Activated CD4-positive, alpha-beta T cell treated with anti-CD3 and anti-CD28 coated beads for 36 hours (primary cell): ENCODE measurements at regions not wholly inside any gene's neighbourhood (a gene's known extent, or its start where the extent isn't known, plus 50 kb on each side); places are given as distances from the start of the nearest gene placed in this dataset.
"Not testable (repeated sequence)": the region's sequence is repeated elsewhere in the genome, so short reads cannot be mapped to it uniquely, and the experiment has no call there.

Experiments
- ATAC-seq: fragments of 200-7000 bp; cut with Tn5 transposase; one replicate; pipeline ENCODE4 v1.10.0; 2021; ENCODE audit warnings: mild to moderate bottlenecking, moderate library complexity
- CTCF ChIA-PET: fragments of 350-600 bp; sonication (Branson Sonifier 250); formaldehyde crosslinking; loops from one replicate; lab custom pipeline; 2021; ENCODE audit warnings: antibody characterized with exemption; lab: Charles Lee
- POLR2A ChIA-PET: fragments of 350-600 bp; sonication (Branson Sonifier 250); formaldehyde crosslinking; loops from one replicate; lab custom pipeline; 2021; ENCODE audit warnings: antibody characterized with exemption, inconsistent platforms; lab: Charles Lee
- DNase-seq: peaks from one replicate; pipeline ENCODE4 v3.0.0-alpha.2; 2020
- H3K27ac Mint-ChIP-seq: one replicate; pipeline ENCODE4 v1.8.0; 2021; ENCODE audit warnings: mixed read lengths
- H3K27me3 Mint-ChIP-seq: one replicate; pipeline ENCODE4 v1.8.0; 2021; ENCODE audit warnings: mixed read lengths
- H3K36me3 Mint-ChIP-seq: one replicate; pipeline ENCODE4 v1.8.0; 2021; ENCODE audit warnings: low read depth, mixed read lengths
- H3K4me1 Mint-ChIP-seq: one replicate; pipeline ENCODE4 v1.8.0; 2021; ENCODE audit warnings: mixed read lengths
- H3K4me3 Mint-ChIP-seq: one replicate; pipeline ENCODE4 v1.8.0; 2021; ENCODE audit warnings: mild to moderate bottlenecking, moderate library complexity, mixed read lengths
- H3K9me3 Mint-ChIP-seq: one replicate; pipeline ENCODE4 v1.8.0; 2021; ENCODE audit warnings: low read depth, mixed read lengths
- intact Hi-C, 2 experiments: fragments of 100-400 bp; cut with DNase I in 1 of 2; cut with micrococcal nuclease in 1 of 2; formaldehyde crosslinking; loops; one replicate each; pipeline versions ENCODE4 v1.14.2 to v1.15.1; 2022 to 2024; cut with DNase I, micrococcal nuclease

DNA sequence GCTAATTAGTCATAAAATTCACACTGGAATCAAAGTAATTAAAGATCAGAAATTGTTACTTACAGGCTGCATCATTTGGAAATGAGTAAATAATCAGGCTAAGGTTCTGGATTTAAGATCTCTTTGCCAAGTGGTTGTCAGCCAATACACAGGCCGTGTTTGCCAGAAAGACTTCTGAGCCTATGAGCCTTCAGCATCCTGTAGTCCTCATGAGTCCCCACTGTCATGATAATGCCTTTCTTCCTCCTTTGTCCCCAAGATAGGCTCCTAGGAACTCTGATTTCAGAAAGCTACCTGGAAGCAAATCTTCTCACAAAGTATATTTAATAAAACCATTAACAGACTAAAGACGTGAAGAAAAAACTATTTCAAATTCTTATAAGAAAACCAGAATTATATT is 810.5 kb downstream of the DNAH5 start:
- no peaks in the 10 kb centered on the region for H3K27me3 Mint-ChIP-seq
- H3K9me3 Mint-ChIP-seq, result peaks cover 11% of the 10 kb centered on the region
- H3K36me3 Mint-ChIP-seq, result no peaks in the 10 kb centered on the region
- POLR2A ChIA-PET, result no interaction called here
- CTCF ChIA-PET, result no interaction called here
- no peak for DNase-seq
- intact Hi-C loops, result no loop called here
- H3K4me3 Mint-ChIP-seq, result no peak overlapping the region
- H3K4me1 Mint-ChIP-seq, result no peaks in the 10 kb centered on the region
- ATAC-seq, result no peak
- H3K27ac Mint-ChIP-seq, result no peak overlapping the region

DNA sequence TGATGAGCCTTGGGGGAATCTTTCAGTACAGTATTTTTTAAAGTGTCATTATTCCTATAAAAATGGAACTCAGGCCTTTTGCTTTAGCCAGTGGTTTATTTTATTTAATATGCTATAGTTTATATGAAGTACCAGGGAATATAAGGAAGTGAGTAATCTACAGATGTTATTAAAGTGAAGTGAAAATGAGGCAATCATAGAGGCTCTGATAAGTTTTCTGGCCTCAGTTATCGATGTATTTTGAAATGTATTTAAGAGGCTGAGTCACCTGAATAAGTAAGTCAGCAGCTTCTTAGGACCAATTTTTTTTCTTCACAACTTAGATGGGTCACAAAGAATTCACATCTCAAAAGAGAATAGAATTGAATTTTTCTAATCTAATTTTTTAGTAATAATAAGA is 829.0 kb downstream of the DNAH5 start:
- ChIA-PET CTCF (no interaction called here), POLR2A (no interaction called here)
- no peak for ATAC-seq
- H3K27ac Mint-ChIP-seq, result no peak overlapping the region
- no peak overlapping the region for H3K4me3 Mint-ChIP-seq
- no peaks in the 10 kb centered on the region for H3K4me1 Mint-ChIP-seq
- peaks cover 2% of the 10 kb centered on the region for H3K36me3 Mint-ChIP-seq
- intact Hi-C loops, result no loop called here
- DNase-seq, result no peak
- H3K9me3 Mint-ChIP-seq, result peaks cover 15% of the 10 kb centered on the region
- H3K27me3 Mint-ChIP-seq, result no peaks in the 10 kb centered on the region

DNA sequence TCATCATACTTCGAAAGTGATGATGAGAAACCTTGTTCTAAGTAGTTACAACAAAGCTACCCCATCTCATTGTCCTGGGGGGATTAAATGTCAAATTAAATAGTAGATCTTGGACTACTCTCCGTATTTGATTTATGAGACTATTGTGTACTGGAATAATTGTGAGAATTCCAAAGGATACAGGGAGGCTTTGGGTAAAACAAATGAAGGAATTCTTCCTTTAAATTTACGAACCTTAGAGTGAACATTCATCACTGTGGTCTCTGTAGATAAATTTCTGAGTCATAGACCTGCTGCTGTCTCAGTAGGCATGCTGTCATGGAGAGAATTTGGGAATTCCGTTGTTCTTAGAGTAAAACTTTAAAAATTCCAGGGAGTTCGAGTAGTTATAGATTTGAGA is 836.2 kb downstream of the DNAH5 start:
- Mint-ChIP-seq H3K27ac (no peak overlapping the region), H3K36me3 (no peaks in the 10 kb centered on the region), H3K4me1 (no peaks in the 10 kb centered on the region), H3K9me3 (peaks cover 14% of the 10 kb centered on the region), H3K27me3 (no peaks in the 10 kb centered on the region), H3K4me3 (no peak overlapping the region)
- intact Hi-C loops, result no loop called here
- POLR2A ChIA-PET, result no interaction called here
- CTCF ChIA-PET, result no interaction called here
- DNase-seq (no peak), ATAC-seq (no peak)

DNA sequence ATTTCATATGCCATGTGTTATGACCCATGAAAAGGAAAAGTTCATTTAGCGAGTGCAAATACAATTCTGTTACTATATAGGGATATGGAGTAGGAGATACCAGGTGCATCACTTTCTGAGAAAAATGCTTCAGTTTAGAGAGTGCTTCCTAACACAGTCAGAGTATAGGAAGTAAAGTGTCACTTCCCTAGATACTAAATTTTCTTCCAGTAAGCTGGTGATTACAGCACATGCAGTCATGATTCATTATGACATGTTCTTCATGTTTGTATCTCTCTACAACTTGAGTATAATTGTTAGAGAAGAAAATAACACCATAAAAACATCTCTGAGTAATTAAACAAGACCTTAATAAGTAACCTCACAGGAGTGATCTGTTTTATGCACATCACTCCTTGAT is 837.0 kb downstream of the DNAH5 start:
- Mint-ChIP-seq H3K4me1 (no peaks in the 10 kb centered on the region), H3K9me3 (peaks cover 17% of the 10 kb centered on the region), H3K4me3 (no peak overlapping the region), H3K36me3 (no peaks in the 10 kb centered on the region), H3K27me3 (no peaks in the 10 kb centered on the region), H3K27ac (no peak overlapping the region)
- intact Hi-C loops, result no loop called here
- ChIA-PET POLR2A (no interaction called here), CTCF (no interaction called here)
- DNase-seq (no peak), ATAC-seq (no peak)

DNA sequence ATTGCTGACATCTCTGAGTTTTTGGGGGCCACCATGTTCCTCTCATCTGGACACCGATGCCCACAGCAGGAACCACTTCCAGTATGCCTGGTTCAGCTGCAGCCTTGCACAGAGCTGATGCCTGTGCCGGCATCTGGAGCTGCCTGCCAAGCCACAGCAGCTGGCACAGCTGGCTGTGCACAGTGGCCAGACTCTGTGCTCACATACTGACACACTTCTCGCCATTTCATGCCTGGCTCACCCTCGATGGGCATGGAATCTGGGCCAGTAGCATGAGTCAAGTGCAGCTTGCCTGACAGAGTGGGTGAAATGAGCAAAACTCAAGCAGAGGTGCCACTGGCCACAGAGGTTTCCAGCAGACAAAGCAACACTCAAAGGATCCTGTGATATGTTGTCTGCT is 863.4 kb downstream of the DNAH5 start:
- ChIA-PET CTCF (no interaction called here), POLR2A (no interaction called here)
- no peaks in the 10 kb centered on the region for H3K4me1 Mint-ChIP-seq
- no peaks in the 10 kb centered on the region for H3K27me3 Mint-ChIP-seq
- DNase-seq (no peak), ATAC-seq (no peak)
- no peaks in the 10 kb centered on the region for H3K36me3 Mint-ChIP-seq
- intact Hi-C loops, result no loop called here
- H3K4me3 Mint-ChIP-seq, result no peak overlapping the region
- peaks cover 13% of the 10 kb centered on the region for H3K9me3 Mint-ChIP-seq
- H3K27ac Mint-ChIP-seq, result no peak overlapping the region

DNA sequence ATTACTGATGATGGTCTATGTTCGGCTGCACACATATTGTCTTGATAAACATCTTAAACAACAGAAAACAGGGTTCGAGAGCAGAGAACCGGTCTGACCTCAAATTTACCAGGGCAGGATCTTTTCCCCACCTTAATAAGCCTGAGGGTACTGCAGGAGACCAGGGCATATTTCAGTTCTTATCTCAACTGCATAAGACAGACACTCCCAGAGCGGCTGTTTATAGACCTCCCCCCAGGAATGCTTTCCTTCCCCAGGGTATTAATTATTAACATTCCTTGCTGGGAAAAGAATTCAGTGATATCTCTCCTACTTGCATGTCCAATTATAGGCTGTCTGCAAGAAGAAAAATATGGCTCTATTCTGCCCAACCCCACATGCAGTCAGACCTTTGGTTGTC is 871.6 kb downstream of the DNAH5 start:
- H3K9me3 Mint-ChIP-seq, result peaks cover 29% of the 10 kb centered on the region

DNA sequence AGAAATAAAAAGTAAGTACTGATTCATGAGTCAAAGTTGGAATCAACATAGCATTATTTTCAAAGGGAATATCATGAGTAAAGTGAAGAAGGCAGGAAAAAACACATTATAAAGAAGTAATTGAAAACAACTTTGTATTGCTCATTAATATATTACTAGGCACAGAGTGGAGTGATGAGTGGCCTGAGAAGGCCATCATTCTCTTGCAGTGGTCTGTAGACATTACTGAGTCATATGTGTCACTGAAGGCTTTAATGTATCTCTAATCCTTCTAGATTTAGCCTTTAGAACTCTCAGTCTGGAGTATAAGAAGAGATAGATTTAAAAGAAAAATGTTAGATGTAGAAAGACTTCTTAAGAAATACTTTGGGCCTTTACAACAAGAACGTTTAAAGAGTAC is 881.4 kb downstream of the DNAH5 start:
- H3K36me3 Mint-ChIP-seq, result no peaks in the 10 kb centered on the region
- ChIA-PET POLR2A (no interaction called here), CTCF (no interaction called here)
- no peak overlapping the region for H3K4me3 Mint-ChIP-seq
- H3K27ac Mint-ChIP-seq, result no peak overlapping the region
- H3K9me3 Mint-ChIP-seq, result peaks cover 12% of the 10 kb centered on the region
- no peaks in the 10 kb centered on the region for H3K4me1 Mint-ChIP-seq
- H3K27me3 Mint-ChIP-seq, result no peaks in the 10 kb centered on the region
- ATAC-seq, result no peak
- DNase-seq, result no peak
- intact Hi-C loops, result no loop called here

More for the DNA sequence above, 871.6 kb downstream of the DNAH5 start:
- H3K27me3 Mint-ChIP-seq, H3K4me3 Mint-ChIP-seq, intact Hi-C loops, ATAC-seq, H3K27ac Mint-ChIP-seq, CTCF ChIA-PET, POLR2A ChIA-PET, H3K36me3 Mint-ChIP-seq, DNase-seq, H3K4me1 Mint-ChIP-seq: not testable (repeated sequence)

DNA sequence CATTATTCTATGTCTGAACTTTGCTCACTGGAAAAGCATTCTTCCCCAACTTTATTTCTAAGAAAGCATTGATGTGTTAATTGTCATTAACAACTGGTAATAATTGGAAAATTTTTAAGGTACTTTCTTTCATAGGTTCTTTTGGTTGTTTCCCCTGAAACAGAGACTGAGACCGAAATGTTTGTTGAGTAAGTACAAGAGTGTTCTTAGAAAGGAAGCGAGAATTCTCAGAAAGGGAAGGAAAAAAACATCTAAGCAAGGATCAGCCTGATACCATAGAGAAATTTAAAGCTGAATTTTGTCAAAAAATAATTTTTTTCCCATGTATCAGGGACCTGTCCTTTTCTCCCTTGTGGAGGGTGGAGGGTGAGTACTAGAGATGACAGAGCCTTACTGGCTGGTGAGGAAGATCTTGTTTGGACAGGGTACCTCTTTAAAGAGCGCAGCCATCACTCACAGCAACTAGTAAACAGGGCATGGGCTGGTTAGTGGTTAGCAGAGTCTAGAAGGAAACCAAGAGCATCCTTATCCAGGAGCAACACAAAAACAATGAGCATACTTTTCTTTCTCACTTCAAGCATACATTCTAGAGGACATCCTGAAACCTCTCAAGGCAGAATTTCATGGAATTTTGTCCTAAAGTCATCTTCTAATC is 898.5 kb downstream of the DNAH5 start:
- POLR2A ChIA-PET, result no interaction called here
- peaks cover 8% of the 10 kb centered on the region for H3K9me3 Mint-ChIP-seq
- H3K27me3 Mint-ChIP-seq, result no peaks in the 10 kb centered on the region
- no peak overlapping the region for H3K27ac Mint-ChIP-seq
- CTCF ChIA-PET, result no interaction called here
- no peaks in the 10 kb centered on the region for H3K4me1 Mint-ChIP-seq
- DNase-seq (no peak), ATAC-seq (no peak)
- H3K4me3 Mint-ChIP-seq, result no peak overlapping the region
- H3K36me3 Mint-ChIP-seq, result no peaks in the 10 kb centered on the region
- intact Hi-C loops, result no loop called here

DNA sequence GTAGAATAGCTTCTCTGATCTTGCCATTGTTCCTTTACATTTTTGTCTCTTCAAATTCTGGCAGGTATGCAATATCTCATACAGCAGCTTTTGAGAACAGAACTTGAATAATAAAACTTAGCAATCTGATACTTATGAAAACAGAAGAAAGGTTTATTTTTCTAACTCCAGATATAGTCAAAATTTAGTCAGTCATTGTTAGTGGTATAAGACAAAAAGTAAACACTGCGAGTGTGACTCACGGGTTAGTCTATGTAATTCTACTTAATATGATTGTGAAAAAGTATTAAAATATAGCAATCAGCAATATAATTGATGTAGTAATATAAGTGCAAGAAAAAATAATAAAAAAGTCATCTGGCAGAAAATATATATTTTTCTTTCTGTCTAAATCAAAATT is 910.4 kb downstream of the DNAH5 start:
- ChIA-PET CTCF (no interaction called here), POLR2A (no interaction called here)
- no peaks in the 10 kb centered on the region for H3K27me3 Mint-ChIP-seq
- no peak overlapping the region for H3K27ac Mint-ChIP-seq
- H3K4me3 Mint-ChIP-seq, result no peak overlapping the region
- peaks cover 13% of the 10 kb centered on the region for H3K9me3 Mint-ChIP-seq
- intact Hi-C loops, result no loop called here
- no peak for ATAC-seq
- H3K4me1 Mint-ChIP-seq, result no peaks in the 10 kb centered on the region
- no peaks in the 10 kb centered on the region for H3K36me3 Mint-ChIP-seq
- DNase-seq, result no peak

DNA sequence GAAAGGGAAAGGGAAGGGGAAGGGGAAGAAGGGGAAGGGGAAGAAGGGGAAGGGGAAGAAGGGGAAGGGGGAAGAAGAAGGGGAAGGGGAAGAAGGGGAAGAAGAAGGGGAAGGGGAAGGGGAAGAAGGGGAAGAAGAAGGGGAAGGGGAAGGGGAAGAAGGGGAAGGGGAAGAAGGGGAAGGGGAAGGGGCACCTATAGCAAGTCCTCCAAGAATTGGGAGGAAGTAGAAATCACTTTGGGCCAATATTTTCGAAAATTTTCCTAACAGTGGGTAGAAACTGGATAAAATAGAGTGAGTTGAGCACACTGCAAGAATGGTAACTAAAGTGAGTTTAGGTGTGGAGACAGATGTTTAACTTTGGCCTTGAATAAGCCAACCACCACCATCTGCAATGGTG is 915.3 kb downstream of the DNAH5 start:
- H3K4me3 Mint-ChIP-seq, result no peak overlapping the region
- no peaks in the 10 kb centered on the region for H3K36me3 Mint-ChIP-seq
- CTCF ChIA-PET, result no interaction called here
- intact Hi-C loops, result no loop called here
- POLR2A ChIA-PET, result no interaction called here
- no peaks in the 10 kb centered on the region for H3K4me1 Mint-ChIP-seq
- DNase-seq (no peak), ATAC-seq (no peak)
- H3K27me3 Mint-ChIP-seq, result no peaks in the 10 kb centered on the region
- H3K27ac Mint-ChIP-seq, result no peak overlapping the region
- H3K9me3 Mint-ChIP-seq, result peaks cover 12% of the 10 kb centered on the region

DNA sequence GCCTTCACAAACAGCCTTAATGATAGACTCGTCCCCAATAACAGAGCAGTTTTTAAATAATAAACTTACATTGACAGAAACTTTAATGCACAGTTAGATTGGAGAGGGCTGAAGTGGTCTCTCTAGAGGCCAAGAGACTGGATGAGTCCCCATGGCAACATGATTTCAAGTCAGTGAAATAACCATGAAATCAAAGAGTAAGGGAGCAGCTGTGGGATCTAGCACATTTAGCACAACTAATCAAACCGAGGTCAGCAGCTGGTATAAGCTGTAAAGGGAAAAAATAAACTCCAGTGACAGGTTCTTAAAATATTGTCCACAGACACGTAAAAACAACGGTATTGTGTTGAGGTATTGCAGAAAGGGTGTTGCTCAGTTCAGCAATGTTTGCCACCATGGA is 916.6 kb downstream of the DNAH5 start:
- H3K27me3 Mint-ChIP-seq, result no peaks in the 10 kb centered on the region
- ATAC-seq (no peak), DNase-seq (no peak)
- no peaks in the 10 kb centered on the region for H3K36me3 Mint-ChIP-seq
- no peaks in the 10 kb centered on the region for H3K4me1 Mint-ChIP-seq
- H3K9me3 Mint-ChIP-seq, result peaks cover 10% of the 10 kb centered on the region
- intact Hi-C loops, result no loop called here
- H3K4me3 Mint-ChIP-seq, result no peak overlapping the region
- CTCF ChIA-PET, result no interaction called here
- POLR2A ChIA-PET, result no interaction called here
- H3K27ac Mint-ChIP-seq, result no peak overlapping the region

DNA sequence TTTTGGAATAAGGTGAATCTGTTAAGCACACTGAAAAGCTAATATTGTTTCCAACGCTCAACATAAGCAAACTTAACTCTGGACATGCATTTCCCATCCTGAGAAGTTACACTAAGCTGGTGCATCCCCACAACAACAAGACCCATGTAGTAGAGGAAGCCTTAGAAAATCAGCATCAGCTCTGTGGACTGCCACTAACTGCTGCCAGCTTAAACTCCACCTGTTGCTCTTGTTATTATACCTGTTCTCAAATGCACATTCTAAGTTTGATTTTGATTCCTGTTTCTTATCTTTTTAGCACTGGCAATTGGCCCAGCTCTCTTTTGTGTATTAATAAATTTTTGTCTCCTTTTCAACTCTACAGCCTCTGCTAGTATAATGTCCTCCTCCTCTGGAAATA is 924.8 kb downstream of the DNAH5 start:
- peaks cover 3% of the 10 kb centered on the region for H3K9me3 Mint-ChIP-seq
- no peak for ATAC-seq
- intact Hi-C loops, result no loop called here
- POLR2A ChIA-PET, result no interaction called here
- H3K4me1 Mint-ChIP-seq, result no peaks in the 10 kb centered on the region
- no peaks in the 10 kb centered on the region for H3K36me3 Mint-ChIP-seq
- no peak overlapping the region for H3K4me3 Mint-ChIP-seq
- no peaks in the 10 kb centered on the region for H3K27me3 Mint-ChIP-seq
- no peak for DNase-seq
- CTCF ChIA-PET, result no interaction called here
- no peak overlapping the region for H3K27ac Mint-ChIP-seq

DNA sequence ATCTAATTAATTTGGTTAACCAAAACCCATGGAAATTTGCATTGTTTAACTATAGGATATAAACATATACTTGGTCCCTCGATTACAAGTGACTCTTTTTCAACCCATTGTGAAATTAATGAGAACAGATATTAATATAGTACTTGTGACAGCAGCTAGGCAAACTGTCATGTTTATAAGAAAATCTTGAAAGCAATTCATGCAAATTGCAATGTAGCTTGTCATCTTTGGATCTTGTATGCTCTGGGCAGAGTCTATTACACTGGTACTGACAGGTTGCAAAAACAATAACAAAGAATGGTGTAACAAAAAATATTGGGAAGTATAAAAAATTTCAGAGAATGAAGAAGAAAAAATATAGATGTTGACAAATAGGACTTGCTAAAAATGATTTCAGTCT is 941.0 kb downstream of the DNAH5 start:
- Mint-ChIP-seq H3K9me3 (peaks cover 14% of the 10 kb centered on the region), H3K27ac (no peak overlapping the region), H3K4me3 (no peak overlapping the region), H3K27me3 (no peaks in the 10 kb centered on the region), H3K4me1 (no peaks in the 10 kb centered on the region), H3K36me3 (no peaks in the 10 kb centered on the region)
- intact Hi-C loops, result no loop called here
- ChIA-PET CTCF (no interaction called here), POLR2A (no interaction called here)
- ATAC-seq (no peak), DNase-seq (no peak)
